SJCRH30 (cell line): ENCODE measurements at regions not wholly inside any gene's neighbourhood (a gene's known extent, or its start where the extent isn't known, plus 50 kb on each side); places are given as distances from the start of the nearest gene placed in this dataset.
"Not testable (repeated sequence)": the region's sequence is repeated elsewhere in the genome, so short reads cannot be mapped to it uniquely, and the experiment has no call there.

ENCODE experiments used
- DNase-seq, 2 experiments: peaks; one replicate each; pipeline ENCODE4 v3.0.0-alpha.2; 2015 to 2020
- H3K27ac ChIP-seq: fragments of 250-450 bp; sonication (Bioruptor Pico); 2 replicates; pipeline ENCODE4 v1.5.1; 2020; ENCODE audit warnings: mild to moderate bottlenecking, moderate library complexity
- H3K27me3 ChIP-seq: fragments of 250-450 bp; sonication (Bioruptor Pico); 2 replicates; pipeline ENCODE4 v1.5.1; 2020; ENCODE audit warnings: mild to moderate bottlenecking, moderate library complexity
- H3K36me3 ChIP-seq: fragments of 250-450 bp; sonication (Bioruptor Pico); 2 replicates; pipeline ENCODE4 v1.5.1; 2020; ENCODE audit warnings: mild to moderate bottlenecking, moderate library complexity
- H3K4me1 ChIP-seq: fragments of 250-450 bp; sonication (Bioruptor Pico); 2 replicates; pipeline ENCODE4 v1.5.1; 2020; ENCODE audit warnings: mild to moderate bottlenecking, moderate library complexity
- H3K4me3 ChIP-seq: fragments of 250-450 bp; sonication (Bioruptor Pico); 2 replicates; pipeline ENCODE4 v1.5.1; 2020; ENCODE audit warnings: mild to moderate bottlenecking, moderate library complexity
- H3K9me3 ChIP-seq: fragments of 250-450 bp; sonication (Bioruptor Pico); replicated peaks from 2 replicates; pipeline ENCODE4 v1.5.1; 2020; ENCODE audit warnings: mild to moderate bottlenecking, moderate library complexity

- DNase-seq, H3K9me3 ChIP-seq, H3K27ac ChIP-seq, H3K36me3 ChIP-seq, H3K27me3 ChIP-seq, H3K4me3 ChIP-seq, H3K4me1 ChIP-seq: not testable (repeated sequence)
Observed at GRCh38 chr1:114242531-114243210, 89.0 kb upstream of the SYT6 start.

- no peak for DNase-seq
- H3K9me3 ChIP-seq = no peaks in the 10 kb centered on the region
- 0 out of 2 replicates have a peak, but pooled peaks cover 3% of the 10 kb centered on the region for H3K27me3 ChIP-seq
- no peak overlapping the region for H3K27ac ChIP-seq
- no peaks in the 10 kb centered on the region for H3K4me1 ChIP-seq
- H3K36me3 ChIP-seq = no peaks in the 10 kb centered on the region
- H3K4me3 ChIP-seq = no peak overlapping the region
Observed at GRCh38 chr1:114238053-114238452, 84.4 kb upstream of the SYT6 start.

GRCh38 chr1:114236517-114236916, 82.8 kb upstream of the SYT6 start:
- Histone ChIP-seq H3K4me1 (no peaks in the 10 kb centered on the region), H3K36me3 (no peaks in the 10 kb centered on the region), H3K27ac (no peak overlapping the region), H3K4me3 (no peak overlapping the region), H3K9me3 (no peaks in the 10 kb centered on the region), H3K27me3 (0 out of 2 replicates have a peak, but pooled peaks cover 3% of the 10 kb centered on the region)
- DNase-seq = no peak

GRCh38 chr1:114235960-114236359, 82.3 kb upstream of the SYT6 start:
- DNase-seq = no peak
- no peaks in the 10 kb centered on the region for H3K4me1 ChIP-seq
- H3K27me3 ChIP-seq = 0 out of 2 replicates have a peak, but pooled peaks cover 3% of the 10 kb centered on the region
- no peaks in the 10 kb centered on the region for H3K9me3 ChIP-seq
- no peak overlapping the region for H3K4me3 ChIP-seq
- H3K27ac ChIP-seq = no peak overlapping the region
- no peaks in the 10 kb centered on the region for H3K36me3 ChIP-seq

- Histone ChIP-seq H3K27me3 (0 out of 2 replicates have a peak, but pooled peaks cover 3% of the 10 kb centered on the region), H3K4me3 (no peak overlapping the region), H3K36me3 (no peaks in the 10 kb centered on the region), H3K27ac (no peak overlapping the region), H3K9me3 (no peaks in the 10 kb centered on the region), H3K4me1 (no peaks in the 10 kb centered on the region)
- DNase-seq = no peak
Observed at GRCh38 chr1:114235281-114235680, 81.6 kb upstream of the SYT6 start.

- Histone ChIP-seq H3K27ac (no peak overlapping the region), H3K36me3 (no peaks in the 10 kb centered on the region), H3K27me3 (0 out of 2 replicates have a peak, but pooled peaks cover 3% of the 10 kb centered on the region), H3K4me3 (no peak overlapping the region), H3K9me3 (no peaks in the 10 kb centered on the region), H3K4me1 (no peaks in the 10 kb centered on the region)
- DNase-seq = no peak
Observed at GRCh38 chr1:114234408-114235124, 80.9 kb upstream of the SYT6 start.

GRCh38 chr1:114232691-114233090, 79.0 kb upstream of the SYT6 start:
- H3K36me3 ChIP-seq = no peaks in the 10 kb centered on the region
- no peak for DNase-seq
- H3K4me3 ChIP-seq = no peak overlapping the region
- H3K9me3 ChIP-seq = no peaks in the 10 kb centered on the region
- H3K4me1 ChIP-seq = no peaks in the 10 kb centered on the region
- H3K27ac ChIP-seq = no peak overlapping the region
- H3K27me3 ChIP-seq = 0 out of 2 replicates have a peak, but pooled peaks cover 3% of the 10 kb centered on the region

- Histone ChIP-seq H3K4me1 (no peaks in the 10 kb centered on the region), H3K4me3 (no peak overlapping the region), H3K36me3 (no peaks in the 10 kb centered on the region), H3K27ac (no peak overlapping the region), H3K27me3 (0 out of 2 replicates have a peak, but pooled peaks cover 2% of the 10 kb centered on the region), H3K9me3 (no peaks in the 10 kb centered on the region)
- DNase-seq = no peak
Observed at GRCh38 chr1:114231301-114231700, 77.6 kb upstream of the SYT6 start.

GRCh38 chr1:114229368-114229767, 75.7 kb upstream of the SYT6 start:
- H3K4me3 ChIP-seq = no peak overlapping the region
- no peak overlapping the region for H3K27ac ChIP-seq
- no peaks in the 10 kb centered on the region for H3K9me3 ChIP-seq
- H3K27me3 ChIP-seq = no peaks in the 10 kb centered on the region
- no peak for DNase-seq
- no peaks in the 10 kb centered on the region for H3K4me1 ChIP-seq
- H3K36me3 ChIP-seq = no peaks in the 10 kb centered on the region

- no peak overlapping the region for H3K4me3 ChIP-seq
- no peaks in the 10 kb centered on the region for H3K9me3 ChIP-seq
- H3K4me1 ChIP-seq = no peaks in the 10 kb centered on the region
- DNase-seq = no peak
- no peaks in the 10 kb centered on the region for H3K36me3 ChIP-seq
- H3K27ac ChIP-seq = no peak overlapping the region
- H3K27me3 ChIP-seq = no peaks in the 10 kb centered on the region
Observed at GRCh38 chr1:114227059-114227458, 73.4 kb upstream of the SYT6 start.

GRCh38 chr1:114224196-114224907, 70.7 kb upstream of the SYT6 start:
- DNase-seq = no peak
- no peaks in the 10 kb centered on the region for H3K9me3 ChIP-seq
- H3K4me1 ChIP-seq = no peaks in the 10 kb centered on the region
- H3K4me3 ChIP-seq = no peak overlapping the region
- H3K27me3 ChIP-seq = no peaks in the 10 kb centered on the region
- no peaks in the 10 kb centered on the region for H3K36me3 ChIP-seq
- H3K27ac ChIP-seq = no peak overlapping the region

- no peaks in the 10 kb centered on the region for H3K9me3 ChIP-seq
- H3K36me3 ChIP-seq = no peaks in the 10 kb centered on the region
- no peaks in the 10 kb centered on the region for H3K27me3 ChIP-seq
- no peak for DNase-seq
- no peaks in the 10 kb centered on the region for H3K4me1 ChIP-seq
- H3K27ac ChIP-seq = no peak overlapping the region
- no peak overlapping the region for H3K4me3 ChIP-seq
Observed at GRCh38 chr1:114222920-114223319, 69.3 kb upstream of the SYT6 start.

GRCh38 chr1:114219172-114219868, 65.7 kb upstream of the SYT6 start:
- no peaks in the 10 kb centered on the region for H3K36me3 ChIP-seq
- no peaks in the 10 kb centered on the region for H3K9me3 ChIP-seq
- H3K27ac ChIP-seq = no peak overlapping the region
- no peaks in the 10 kb centered on the region for H3K27me3 ChIP-seq
- H3K4me1 ChIP-seq = no peaks in the 10 kb centered on the region
- H3K4me3 ChIP-seq = no peak overlapping the region
- DNase-seq = peak in 1 of 2 experiments; percentile 35

GRCh38 chr1:114218361-114219171, 64.9 kb upstream of the SYT6 start:
- Histone ChIP-seq H3K27me3 (no peaks in the 10 kb centered on the region), H3K4me3 (no peak overlapping the region), H3K27ac (no peak overlapping the region), H3K9me3 (no peaks in the 10 kb centered on the region), H3K36me3 (no peaks in the 10 kb centered on the region), H3K4me1 (peaks cover 4% of the 10 kb centered on the region; the same call in 1 of the 2 replicates)
- no peak for DNase-seq
